ENCODE measurements at regions not wholly inside any gene's neighbourhood (a gene's known extent, or its start where the extent isn't known, plus 50 kb on each side); places are given as distances from the start of the nearest gene placed in this dataset.
"Not testable (repeated sequence)": the region's sequence is repeated elsewhere in the genome, so short reads cannot be mapped to it uniquely, and the experiment has no call there.

DNA sequence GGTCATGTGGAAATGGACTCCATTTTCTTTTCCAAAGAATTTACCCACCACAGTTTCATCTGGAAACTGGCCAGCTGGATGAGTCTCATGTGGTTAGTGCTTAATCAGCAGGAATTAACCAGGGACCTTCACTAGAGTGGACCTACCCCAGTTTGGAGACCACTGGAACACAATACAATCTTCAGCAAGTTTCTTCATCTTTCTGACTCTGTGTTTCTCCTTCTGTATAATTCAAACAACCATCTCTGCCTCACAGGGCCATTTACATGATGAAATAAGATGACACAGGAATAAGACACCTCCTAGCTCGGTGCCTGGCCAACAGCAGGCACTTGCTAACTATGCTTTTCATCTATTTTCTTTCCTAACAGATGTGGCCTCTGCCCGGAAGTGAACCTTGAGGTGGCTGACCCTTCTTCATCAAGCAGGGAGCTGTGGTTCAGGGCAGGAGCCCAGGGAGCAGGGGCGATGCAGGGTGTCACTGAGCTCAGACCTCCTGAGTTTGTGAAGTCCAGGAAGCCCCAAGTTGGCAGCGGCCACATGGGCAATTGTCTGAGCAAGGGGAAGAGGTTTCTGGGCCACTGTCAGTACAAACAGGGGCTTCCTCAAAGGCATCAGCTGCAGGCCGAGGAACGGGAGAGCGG, 98.8 kb downstream of the SOD2 start:
- DNase-seq (ENCODE audit: low spot score), result no peak

- no peak for DNase-seq (ENCODE audit: low spot score)
Measured at GRCh38 chr6:159590835-159591234, 102.2 kb downstream of the SOD2 start.

- DNase-seq (ENCODE audit: low spot score), result no peak
Measured at GRCh38 chr6:159586684-159587083, 106.4 kb downstream of the SOD2 start.

DNA sequence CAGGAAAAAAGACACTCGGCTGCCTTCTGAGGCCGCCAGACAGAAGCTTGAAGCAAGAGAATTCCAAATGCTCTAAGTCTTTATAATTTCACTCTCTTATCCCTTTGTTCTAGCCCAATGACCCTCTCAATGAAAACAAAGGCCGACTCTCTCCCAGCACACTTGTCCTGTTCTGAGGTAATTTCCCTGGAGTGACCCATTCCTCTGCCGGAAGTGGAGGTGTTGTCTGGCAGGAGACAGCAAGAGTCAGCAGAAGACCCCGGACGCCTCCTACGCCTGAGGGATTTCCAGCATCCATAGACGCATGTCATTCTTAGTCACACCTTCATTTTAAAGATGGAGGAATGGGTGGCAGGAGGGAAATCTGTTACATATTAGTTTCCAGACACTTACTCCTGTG, 110.3 kb downstream of the SOD2 start:
- DNase-seq (ENCODE audit: low spot score), result no peak

DNA sequence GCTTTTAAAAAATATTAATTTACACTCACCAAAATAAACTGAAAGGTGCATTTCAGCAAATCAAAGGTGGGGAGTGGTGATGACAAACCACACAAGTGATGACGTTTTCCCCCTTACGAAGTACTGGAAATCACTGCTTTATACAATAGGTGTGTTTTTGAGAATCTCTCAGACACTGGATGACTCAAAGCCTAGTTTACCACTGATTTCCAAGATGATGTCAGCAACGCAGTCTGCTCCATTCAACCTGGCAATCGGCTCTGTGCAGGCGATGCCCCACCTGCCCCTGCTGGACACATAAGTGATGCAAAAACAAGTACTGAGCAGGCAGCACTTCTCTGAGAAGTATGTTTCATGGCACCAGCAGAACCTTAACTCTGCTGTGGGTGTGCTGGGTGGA, 114.4 kb downstream of the SOD2 start:
- DNase-seq (ENCODE audit: low spot score), result no peak

DNA sequence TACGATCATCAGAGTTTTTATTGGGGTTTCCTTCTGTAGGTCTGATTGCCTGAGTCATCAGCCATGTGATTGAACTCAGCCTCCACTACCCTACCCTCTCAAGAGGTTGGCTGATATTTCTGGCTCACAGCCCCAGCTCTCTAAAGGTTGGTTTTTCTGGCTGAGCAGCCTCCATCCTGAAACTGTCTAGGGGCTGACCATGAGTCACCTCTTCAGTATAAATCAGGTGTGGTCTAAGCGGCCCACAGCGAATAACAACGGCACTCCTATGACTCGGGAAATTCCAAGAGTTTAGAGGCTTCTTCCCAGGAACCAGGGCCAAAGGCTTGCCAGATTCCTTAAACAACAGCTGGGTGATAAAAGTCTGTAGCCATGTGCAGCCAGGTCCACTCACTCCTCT, 115.5 kb downstream of the SOD2 start:
- DNase-seq (ENCODE audit: low spot score), result no peak

GRCh38 chr6:159572439-159573110, 120.5 kb downstream of the SOD2 start:
- DNase-seq (ENCODE audit: low spot score), result no peak

GRCh38 chr6:159565181-159565710, 127.8 kb downstream of the SOD2 start:
- no peak for DNase-seq (ENCODE audit: low spot score)

DNA sequence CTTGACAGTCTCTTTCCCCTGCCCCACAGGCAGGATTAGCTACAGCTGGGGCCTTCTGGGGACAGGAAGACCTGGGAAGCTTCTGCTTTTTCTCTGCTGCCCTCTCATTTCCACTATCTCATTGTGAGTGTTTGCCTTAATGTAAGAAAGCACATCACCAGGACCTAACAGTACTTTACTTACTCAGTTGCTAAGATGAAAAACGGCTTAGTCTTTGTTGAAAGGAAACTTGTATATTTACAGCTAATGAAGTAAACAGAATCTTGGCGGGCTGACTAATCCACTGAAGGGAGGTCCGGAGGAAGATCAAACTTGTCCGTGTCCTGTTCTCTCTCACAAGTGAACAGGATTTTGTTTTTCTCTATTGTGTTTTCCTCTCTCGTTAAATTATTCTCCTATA, 128.6 kb downstream of the SOD2 start:
- no peak for DNase-seq (ENCODE audit: low spot score)

- DNase-seq (ENCODE audit: low spot score), result no peak
Measured at GRCh38 chr6:159557031-159557430, 136.0 kb downstream of the SOD2 start.

DNA sequence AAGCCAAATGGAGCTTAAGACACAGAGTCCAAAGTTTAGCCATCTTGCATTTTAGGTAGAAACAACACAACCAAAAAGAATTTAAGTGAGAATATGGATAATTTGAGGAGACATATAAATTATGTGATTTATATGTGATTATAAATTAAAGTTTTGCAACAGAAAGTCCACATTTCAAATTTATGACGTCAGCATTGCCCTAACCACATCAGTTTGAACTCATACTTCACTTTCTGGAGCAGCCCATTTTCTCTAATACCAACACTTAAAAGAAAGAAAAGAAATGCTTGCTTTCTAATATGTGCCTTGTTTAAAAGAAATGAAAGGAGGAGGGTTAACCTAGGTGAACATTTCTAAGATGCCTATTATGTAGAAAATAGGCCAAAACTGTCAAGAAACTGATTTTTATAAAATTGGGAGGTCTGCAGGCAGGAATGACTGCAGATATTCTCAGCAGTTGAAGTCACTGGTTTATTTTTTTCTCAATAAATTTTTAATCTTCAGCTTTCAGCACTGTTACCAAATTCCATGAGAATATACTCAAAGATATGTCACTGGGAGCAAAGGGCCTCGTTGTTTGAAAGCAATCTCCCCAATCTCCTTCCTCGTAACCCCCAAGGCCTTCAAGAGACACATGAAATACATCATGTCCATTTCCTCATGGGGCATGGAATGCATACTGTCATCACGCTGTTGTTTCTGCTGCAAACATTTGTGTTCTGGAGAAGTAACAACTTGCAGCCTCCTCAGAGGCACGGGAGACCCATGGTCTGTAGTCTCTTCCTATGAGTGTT, 137.8 kb downstream of the SOD2 start:
- no peak for DNase-seq (ENCODE audit: low spot score)

GRCh38 chr6:159541296-159541695, 151.7 kb downstream of the SOD2 start:
- no peak for DNase-seq (ENCODE audit: low spot score)

DNA sequence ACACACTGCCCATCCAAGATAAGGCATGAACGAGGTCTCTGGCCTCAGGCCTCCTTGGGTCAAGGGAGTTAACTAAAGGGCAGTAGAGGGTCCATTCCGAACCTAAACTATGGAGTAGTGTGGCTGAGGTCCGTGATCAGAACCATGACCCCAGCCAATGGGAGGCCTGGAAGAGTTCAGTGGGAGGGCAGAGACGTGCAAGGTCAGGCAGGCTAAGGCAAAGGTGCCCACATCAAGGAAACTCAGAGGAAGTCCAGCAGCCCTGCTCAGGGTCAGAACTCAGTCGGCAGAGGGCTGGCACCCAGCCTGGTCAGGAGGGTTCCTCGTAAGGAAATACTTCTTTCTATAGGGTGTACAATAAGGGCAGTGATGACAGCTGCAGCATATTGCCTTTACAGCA, 152.2 kb downstream of the SOD2 start:
- DNase-seq (ENCODE audit: low spot score), result no peak

- DNase-seq (ENCODE audit: low spot score), result no peak
Measured at GRCh38 chr6:159540152-159540551, 152.9 kb downstream of the SOD2 start.

GRCh38 chr6:159538031-159538430, 155.0 kb downstream of the SOD2 start:
- DNase-seq (ENCODE audit: low spot score), result not testable (repeated sequence)

GRCh38 chr6:159535656-159536350, 157.2 kb downstream of the SOD2 start:
- DNase-seq (ENCODE audit: low spot score), result no peak

- no peak for DNase-seq (ENCODE audit: low spot score)
Measured at GRCh38 chr6:159533568-159533967, 159.5 kb downstream of the SOD2 start.

GRCh38 chr6:159533016-159533415, 160.0 kb downstream of the SOD2 start:
- DNase-seq (ENCODE audit: low spot score), result no peak

DNA sequence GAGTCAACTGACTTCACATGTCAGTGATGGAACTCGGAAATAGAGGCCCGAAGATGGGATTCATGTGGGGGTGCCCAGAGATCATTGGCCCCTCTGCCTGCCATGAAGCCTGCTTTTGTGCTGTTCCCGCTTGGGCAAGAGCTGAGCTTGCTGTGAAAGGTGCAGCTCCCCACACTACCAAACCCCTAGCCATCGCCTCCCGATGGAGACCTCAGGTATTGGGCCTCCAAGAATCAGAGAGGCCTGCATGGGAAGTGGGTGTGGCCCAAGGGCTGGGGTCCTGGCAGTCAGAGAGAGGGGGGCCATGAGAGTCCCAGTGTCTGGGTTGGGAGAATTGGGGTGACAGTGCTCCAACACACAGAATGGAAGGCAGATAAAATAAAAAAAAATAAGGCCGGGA, 160.9 kb downstream of the SOD2 start:
- DNase-seq (ENCODE audit: low spot score), result no peak

GRCh38 chr6:159529934-159530333, 163.1 kb downstream of the SOD2 start:
- DNase-seq (ENCODE audit: low spot score), result peak; percentile 78

DNA sequence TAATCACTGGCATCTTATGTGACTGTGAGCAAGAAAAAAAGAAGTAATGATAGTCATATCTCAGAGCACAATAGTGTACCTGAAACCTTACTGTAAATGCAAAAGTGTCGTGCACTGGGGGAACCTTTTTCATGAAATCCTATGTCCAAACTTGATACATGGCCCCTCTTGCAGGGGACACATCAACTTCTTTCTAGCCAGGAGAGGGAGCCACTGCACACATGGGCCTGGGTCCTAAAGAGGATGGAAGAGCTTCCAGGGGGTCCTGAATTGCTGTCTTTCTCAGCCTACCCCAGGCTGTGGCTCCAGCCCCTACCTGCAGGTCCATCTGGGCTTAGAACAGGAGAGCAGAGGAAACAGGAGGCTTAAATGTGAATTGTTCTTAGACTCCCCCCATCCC, 165.7 kb downstream of the SOD2 start:
- DNase-seq (ENCODE audit: low spot score), result no peak

- DNase-seq (ENCODE audit: low spot score), result no peak
Measured at GRCh38 chr6:159525445-159526025, 167.5 kb downstream of the SOD2 start.

Measured in left forelimb (tissue), 1 donor.